GM10248 (cell line): ENCODE measurements at regions not wholly inside any gene's neighbourhood (a gene's known extent, or its start where the extent isn't known, plus 50 kb on each side); places are given as distances from the start of the nearest gene placed in this dataset.
"Not testable (repeated sequence)": the region's sequence is repeated elsewhere in the genome, so short reads cannot be mapped to it uniquely, and the experiment has no call there.

Experiments used
- CTCF ChIA-PET: fragments of 300-600 bp; sonication (Branson Sonifier 250); formaldehyde crosslinking; extraction: SDS; loops from one replicate; lab custom pipeline; 2021; ENCODE audit warnings: antibody characterized with exemption; lab: Yijun Ruan, JAX
- POLR2A ChIA-PET: fragments of 350-650 bp; sonication (Branson Sonifier 250); formaldehyde crosslinking; extraction: SDS; loops from one replicate; lab custom pipeline; 2020; ENCODE audit warnings: antibody characterized with exemption; lab: Yijun Ruan, JAX
- DNase-seq: peaks from one replicate; pipeline ENCODE4 v3.0.0; 2012; ENCODE audit errors: extremely low spot score
- CTCF ChIP-seq: IDR thresholded peaks from 2 replicates; pipeline ENCODE4 v1.5.1; 2012; ENCODE audit warnings: mild to moderate bottlenecking, low read depth; ENCODE audit errors: extremely low read depth, missing control alignments, control extremely low read depth

GRCh38 chr12:126434412-126434985 lies 1369.3 kb downstream of the AACS start:
- DNase-seq, result no peak
- ChIA-PET POLR2A (no interaction called here), CTCF (no interaction called here)
- TF ChIP-seq CTCF, result no peak

GRCh38 chr12:126436041-126436440 lies 1370.8 kb downstream of the AACS start:
- ChIA-PET CTCF (no interaction called here), POLR2A (no interaction called here)
- no peak for DNase-seq
- no peak for TF ChIP-seq CTCF

- ChIA-PET POLR2A (no interaction called here), CTCF (no interaction called here)
- DNase-seq, result no peak
- no peak for TF ChIP-seq CTCF
These were observed 1372.7 kb downstream of the AACS start for GRCh38 chr12:126437934-126438333.

GRCh38 chr12:126443977-126444376 lies 1378.7 kb downstream of the AACS start:
- no peak for TF ChIP-seq CTCF
- no peak for DNase-seq
- ChIA-PET CTCF (no interaction called here), POLR2A (no interaction called here)

- CTCF ChIA-PET, result no interaction called here
- DNase-seq, result no peak
- POLR2A ChIA-PET, result no interaction called here
- no peak for TF ChIP-seq CTCF
These were observed 1382.1 kb downstream of the AACS start for GRCh38 chr12:126447346-126447745.

- DNase-seq, result no peak
- POLR2A ChIA-PET, result no interaction called here
- TF ChIP-seq CTCF, result no peak
- CTCF ChIA-PET, result no interaction called here
These were observed 1386.6 kb downstream of the AACS start for GRCh38 chr12:126451809-126452208.

- POLR2A ChIA-PET, DNase-seq: not testable (repeated sequence)
These were observed 1387.5 kb downstream of the AACS start for GRCh38 chr12:126452686-126453085.

More at GRCh38 chr12:126452686-126453085, 1387.5 kb downstream of the AACS start:
- CTCF ChIA-PET, result not testable (repeated sequence)
